Sigmoid colon (tissue), 4 donors: ENCODE measurements at regions not wholly inside any gene's neighbourhood (a gene's known extent, or its start where the extent isn't known, plus 50 kb on each side); places are given as distances from the start of the nearest gene placed in this dataset.

ENCODE experiments used
- EP300 ChIP-seq, 4 donors: sonication (generic); formaldehyde crosslinking; IDR thresholded peaks; one replicate each; pipeline ENCODE4 v1.6.1; 2017; ENCODE audit warnings: antibody characterized with exemption in 4 of 4
- POLR2A ChIP-seq, 2 donors: fragments of 450-650 bp; IDR thresholded peaks; one replicate each; pipeline ENCODE4 v1.6.1; 2016; ENCODE audit warnings: antibody characterized with exemption in 2 of 2, mild to moderate bottlenecking in 2 of 2, moderate library complexity in 2 of 2
- POLR2AphosphoS5 ChIP-seq, 4 donors: sonication (generic); formaldehyde crosslinking; IDR thresholded peaks; one replicate each; pipeline ENCODE4 v1.6.1; 2017; ENCODE audit warnings: antibody characterized with exemption in 4 of 4
- TF ChIP-seq, protein P1 (sequence below), 4 experiments: fragments of 450-650 bp in 3 of 4; fragments of 200-600 bp in 1 of 4; IDR thresholded peaks; one replicate each; pipeline ENCODE4 v1.5.1; 2016 to 2019; ENCODE audit warnings: antibody characterized with exemption in 4 of 4, mild to moderate bottlenecking in 3 of 4, moderate library complexity in 2 of 4

- TF ChIP-seq, protein P1, sequence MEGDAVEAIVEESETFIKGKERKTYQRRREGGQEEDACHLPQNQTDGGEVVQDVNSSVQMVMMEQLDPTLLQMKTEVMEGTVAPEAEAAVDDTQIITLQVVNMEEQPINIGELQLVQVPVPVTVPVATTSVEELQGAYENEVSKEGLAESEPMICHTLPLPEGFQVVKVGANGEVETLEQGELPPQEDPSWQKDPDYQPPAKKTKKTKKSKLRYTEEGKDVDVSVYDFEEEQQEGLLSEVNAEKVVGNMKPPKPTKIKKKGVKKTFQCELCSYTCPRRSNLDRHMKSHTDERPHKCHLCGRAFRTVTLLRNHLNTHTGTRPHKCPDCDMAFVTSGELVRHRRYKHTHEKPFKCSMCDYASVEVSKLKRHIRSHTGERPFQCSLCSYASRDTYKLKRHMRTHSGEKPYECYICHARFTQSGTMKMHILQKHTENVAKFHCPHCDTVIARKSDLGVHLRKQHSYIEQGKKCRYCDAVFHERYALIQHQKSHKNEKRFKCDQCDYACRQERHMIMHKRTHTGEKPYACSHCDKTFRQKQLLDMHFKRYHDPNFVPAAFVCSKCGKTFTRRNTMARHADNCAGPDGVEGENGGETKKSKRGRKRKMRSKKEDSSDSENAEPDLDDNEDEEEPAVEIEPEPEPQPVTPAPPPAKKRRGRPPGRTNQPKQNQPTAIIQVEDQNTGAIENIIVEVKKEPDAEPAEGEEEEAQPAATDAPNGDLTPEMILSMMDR (IDR thresholded peaks at IDR 0.05) = no peak
- TF ChIP-seq POLR2A (IDR thresholded peaks at IDR 0.05) = no peak
- TF ChIP-seq EP300 (IDR thresholded peaks at IDR 0.05) = no peak
- no peak for TF ChIP-seq POLR2AphosphoS5 (IDR thresholded peaks at IDR 0.05)
Measured at GRCh38 chr3:146881356-146881755, 276.2 kb upstream of the PLSCR5 start.
